Endometrium (tissue), 2 donors: ENCODE measurements at regions not wholly inside any gene's neighbourhood (a gene's known extent, or its start where the extent isn't known, plus 50 kb on each side); places are given as distances from the start of the nearest gene placed in this dataset.

Experiments
- FAIRE-seq: peaks from 2 replicates; lab custom pipeline; 2012; peaks lifted over from hg19 to GRCh38; lab: Jason Lieb, UNC
- donor health status: control.
- donor health status: control.

DNA sequence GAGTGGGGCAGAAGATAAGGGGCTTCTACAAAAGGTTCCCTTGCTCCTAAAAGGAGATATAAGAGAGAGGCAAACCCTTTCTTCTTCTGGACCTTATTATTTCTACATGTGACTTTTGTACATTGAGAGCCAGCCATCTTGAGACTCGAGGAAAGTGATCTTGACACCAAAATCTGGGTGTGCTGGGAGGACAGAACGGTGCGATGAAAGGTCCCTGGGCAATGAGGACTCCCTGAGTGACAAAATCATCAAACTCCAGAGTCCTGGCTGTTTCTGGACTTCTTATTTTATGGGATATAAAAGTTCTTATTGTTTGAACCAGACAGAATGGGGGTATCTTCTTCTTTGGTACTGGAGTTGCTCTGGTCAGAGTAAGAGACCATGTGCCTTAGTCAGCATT lies 411.0 kb downstream of the ZNF536 start:
- FAIRE-seq: no peak

DNA sequence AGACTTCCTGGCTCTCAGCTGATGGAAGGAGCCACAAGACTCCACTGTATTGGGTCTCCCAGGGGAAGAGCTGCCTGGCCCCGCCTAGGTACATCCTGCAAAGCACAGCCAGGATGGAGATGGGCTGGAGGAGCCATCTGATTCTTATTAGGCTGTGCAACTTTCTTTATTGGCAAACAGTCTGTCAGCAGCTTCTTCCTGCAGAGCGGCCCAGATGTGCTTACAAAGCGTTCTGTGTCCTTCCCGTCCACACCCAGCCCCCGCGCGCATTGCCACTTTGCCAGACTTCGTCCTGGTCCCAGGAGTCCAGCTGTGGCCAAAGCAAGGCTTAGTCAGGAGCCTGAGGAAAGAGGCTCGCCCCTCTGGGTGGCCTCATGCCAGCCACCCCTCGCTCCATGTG lies 409.3 kb downstream of the ZNF536 start:
- FAIRE-seq: no peak

DNA sequence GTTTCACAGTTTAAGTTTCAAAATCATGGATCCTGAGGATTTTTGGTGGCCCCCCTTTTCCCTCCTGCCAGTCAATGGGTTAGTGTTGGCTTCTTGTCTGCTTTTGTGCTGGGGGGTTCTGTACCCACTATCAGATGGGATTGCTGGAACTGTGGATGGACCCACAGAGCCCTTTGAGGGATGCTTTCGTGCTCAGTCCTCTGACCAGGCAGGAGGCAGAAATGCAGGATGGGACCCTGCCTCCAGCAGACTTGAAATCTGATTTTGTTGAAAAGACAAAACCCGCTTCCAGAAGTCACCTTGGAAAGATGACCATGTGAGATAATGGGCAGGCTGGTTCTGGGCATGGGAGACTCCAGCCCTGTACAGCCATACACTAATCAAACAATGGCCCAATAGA lies 408.9 kb downstream of the ZNF536 start:
- FAIRE-seq: no peak

DNA sequence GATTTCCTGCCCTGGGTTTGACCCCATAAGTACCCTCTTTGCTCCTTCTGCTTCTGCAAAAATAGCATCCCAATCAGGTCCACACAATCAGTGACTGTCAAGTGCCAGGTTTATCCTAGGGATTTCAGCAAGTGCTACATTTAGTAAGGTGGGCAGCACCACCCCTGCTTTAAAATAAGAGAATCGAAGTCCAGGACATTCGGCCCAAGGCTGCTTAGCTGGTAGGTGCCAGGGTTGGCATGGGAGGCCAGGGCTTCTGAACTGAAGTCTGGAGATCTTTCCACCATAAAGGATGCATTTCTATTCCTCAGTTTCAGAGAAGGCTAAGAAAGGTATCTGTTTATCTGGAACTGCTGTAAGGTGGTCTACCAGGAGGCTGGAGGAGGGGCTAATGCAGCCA lies 408.3 kb downstream of the ZNF536 start:
- FAIRE-seq: no peak

DNA sequence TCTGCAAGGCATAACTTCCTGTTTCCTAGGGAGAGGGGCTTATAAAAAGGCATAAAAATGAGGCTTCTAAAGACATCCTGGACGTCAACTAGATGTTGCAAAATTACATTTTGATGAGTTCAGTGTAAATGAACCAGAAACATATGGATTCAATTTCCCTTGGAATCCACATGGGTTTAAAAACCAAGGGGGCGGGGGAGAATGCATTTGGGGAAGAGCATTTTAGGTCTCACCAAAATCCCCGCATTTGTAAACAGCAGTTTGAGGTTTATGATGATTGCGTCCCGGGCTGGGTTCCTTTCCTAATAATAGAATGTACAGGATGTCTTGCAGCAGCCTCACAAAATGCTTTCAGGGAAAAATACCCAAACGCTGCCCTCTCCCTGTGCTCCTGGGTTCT lies 407.8 kb downstream of the ZNF536 start:
- FAIRE-seq: peak; percentile 4

DNA sequence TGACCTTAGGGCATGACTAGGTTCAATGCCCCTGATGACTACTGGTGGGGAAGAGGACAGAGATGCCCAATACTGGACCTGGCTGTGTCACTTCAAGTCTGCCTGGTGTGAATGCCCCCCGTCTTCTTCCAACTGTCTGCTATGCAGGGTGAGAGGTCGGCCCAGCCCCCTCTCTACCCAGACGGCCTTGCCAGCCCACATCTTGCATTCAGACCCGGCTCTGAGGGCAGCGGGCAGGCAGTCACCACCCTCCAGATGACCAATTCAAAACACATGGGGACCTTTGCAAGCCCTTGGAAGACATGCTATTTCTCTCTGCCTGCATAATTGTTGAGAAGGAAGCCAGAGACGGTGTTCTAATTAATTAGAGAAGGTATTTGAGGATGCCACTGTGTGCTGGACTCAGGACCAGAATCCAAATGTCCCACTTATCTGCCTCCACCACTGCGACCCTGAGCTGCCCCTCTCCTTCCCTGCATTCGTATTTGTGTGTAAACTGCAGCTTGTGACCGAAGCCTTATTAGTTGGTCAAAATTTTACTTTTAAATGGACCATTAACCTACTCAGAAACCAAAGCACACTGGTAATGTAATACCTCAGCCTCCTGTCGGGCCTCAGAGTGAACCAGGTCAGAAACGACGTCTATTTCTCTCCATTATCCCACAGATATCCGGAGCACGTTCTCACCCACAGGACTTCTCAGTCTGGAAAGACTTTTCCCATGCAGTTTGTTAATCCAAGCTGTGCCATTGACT lies 407.0 kb downstream of the ZNF536 start:
- no peak for FAIRE-seq

DNA sequence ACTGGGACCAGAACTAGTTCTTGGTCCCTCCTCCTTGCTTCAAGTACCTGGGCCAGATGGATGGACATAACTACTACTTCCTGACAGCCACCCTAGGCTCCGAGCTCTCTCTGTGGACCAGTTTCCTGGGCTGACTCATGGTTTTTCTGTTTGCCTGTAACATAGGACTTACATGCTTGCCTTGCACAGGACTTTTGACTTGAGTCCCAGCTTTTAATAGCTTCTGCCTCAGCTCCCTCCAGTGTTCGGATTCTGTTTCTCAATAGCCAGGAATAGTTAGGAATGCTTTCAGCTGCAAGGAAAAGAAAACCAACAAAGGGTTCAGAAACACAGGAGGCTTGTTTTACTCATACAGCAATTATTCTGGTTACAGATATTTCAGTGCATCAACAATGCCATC lies 405.9 kb downstream of the ZNF536 start:
- no peak for FAIRE-seq

DNA sequence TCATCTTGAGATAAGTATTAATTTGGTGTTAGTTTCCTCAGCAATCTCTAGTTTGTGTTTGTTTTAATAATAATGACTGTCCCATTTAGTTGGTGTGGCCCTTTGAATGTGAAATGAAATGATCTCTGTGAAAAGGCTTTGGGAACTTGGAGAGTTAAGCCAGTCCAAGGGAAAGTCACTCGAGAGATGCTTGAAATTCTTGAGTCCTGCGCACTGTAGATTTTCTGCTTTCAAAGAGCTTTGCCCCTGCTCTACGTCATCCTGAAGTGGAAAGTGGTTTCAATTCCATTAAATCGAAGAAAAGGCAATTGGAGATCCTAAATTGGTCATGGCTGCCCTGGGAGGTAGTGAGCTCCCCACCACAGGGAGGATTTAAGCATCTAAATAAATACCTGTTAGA lies 403.8 kb downstream of the ZNF536 start:
- FAIRE-seq: no peak

DNA sequence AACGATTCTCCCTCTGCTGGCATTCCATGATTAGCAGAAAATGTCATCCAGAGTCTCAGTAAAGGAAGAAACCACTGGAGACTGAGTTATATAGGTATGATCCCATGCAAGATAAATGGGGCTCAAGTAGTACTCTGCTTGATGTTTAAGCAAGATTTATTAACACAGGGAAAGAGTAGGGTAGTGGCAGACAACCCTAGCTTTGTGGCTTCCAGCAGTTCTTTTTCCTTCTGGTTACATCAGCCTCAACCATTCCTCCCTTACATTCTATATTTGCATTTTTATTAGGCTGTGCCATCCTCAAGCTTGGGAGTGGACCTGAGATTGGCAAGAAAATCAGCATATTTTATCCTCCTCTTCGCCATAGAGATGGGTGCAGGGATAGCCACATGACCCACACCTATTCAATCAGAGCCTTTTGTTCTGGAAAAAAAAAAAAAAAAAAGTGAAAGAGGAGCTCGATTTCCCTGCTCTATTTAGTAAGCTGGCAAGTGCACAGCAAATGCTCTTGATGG lies 402.1 kb downstream of the ZNF536 start:
- no peak for FAIRE-seq

DNA sequence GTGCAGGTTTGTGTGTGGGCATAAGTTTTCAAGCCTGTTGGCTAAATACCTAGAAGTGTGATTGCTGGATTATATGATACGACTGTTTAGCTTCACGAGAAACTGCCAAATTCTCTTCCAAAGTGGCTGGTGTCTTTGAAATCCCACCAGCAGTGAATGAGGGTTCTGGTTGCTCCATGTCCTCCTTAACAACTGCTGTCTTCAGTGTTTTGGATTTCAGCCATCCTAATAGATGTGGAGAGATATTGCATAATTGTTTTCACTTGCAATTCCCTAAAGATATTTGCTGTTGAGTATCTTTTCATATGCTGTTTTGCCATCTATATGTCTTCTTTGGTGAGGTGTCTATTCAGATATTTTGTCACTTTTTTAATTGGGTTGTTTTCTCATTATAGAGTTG lies 390.5 kb downstream of the ZNF536 start:
- FAIRE-seq: no peak

DNA sequence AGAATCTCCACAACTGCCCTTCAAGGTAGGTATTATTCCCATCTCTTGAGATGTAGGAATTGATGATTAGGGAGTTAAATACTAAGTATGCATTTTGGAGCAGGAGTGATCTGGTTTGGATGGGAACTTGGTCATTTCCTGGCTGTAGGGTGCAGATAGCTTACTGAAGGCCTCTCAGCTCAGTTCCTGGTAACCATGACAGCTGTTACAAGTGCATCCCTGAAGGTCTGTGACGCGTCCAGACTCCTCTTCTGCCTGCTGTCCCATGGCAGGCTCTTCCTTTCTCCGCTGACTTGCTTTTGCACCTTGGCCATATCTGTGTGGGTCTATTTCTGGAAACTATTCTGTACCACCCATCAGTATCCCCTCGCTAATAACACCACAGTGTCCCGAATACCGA lies 387.8 kb downstream of the ZNF536 start:
- no peak for FAIRE-seq

DNA sequence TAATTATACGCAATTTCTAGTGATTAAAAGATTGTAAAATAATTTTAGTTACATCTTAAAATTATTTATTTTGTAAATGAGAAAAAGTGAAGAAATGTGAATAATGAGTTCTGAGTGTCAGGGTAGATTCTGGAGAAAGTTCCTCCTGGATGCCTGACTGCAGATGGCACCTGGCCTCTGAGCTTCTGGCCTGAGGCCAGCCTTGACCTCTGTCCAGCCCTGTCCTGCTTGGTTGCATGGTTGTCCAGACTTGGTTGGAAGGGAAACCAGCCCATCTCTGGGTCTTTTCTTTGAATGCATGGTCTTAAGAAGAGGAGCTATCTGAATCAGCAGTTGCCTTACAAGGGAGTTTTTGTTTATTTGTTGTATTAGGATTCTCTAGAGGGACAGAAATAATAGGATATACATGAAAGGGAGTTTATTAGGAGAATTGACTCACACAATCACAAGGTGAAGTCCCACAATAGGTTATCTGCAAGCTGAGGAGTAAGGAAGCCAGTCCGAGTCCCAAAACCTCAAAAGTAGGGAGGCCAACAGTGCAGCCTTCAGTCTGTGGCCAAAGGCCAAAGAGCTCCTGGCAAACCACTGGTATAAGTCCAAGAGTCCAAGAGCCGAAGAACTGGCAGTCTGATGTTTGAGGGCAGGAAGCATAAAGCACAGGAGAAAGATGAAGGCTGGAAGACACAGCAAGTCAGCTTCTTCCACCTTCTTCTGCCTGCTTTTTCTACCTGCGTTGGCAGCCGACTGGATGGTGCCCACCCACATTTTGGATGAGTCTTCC lies 385.8 kb downstream of the ZNF536 start:
- FAIRE-seq: no peak

DNA sequence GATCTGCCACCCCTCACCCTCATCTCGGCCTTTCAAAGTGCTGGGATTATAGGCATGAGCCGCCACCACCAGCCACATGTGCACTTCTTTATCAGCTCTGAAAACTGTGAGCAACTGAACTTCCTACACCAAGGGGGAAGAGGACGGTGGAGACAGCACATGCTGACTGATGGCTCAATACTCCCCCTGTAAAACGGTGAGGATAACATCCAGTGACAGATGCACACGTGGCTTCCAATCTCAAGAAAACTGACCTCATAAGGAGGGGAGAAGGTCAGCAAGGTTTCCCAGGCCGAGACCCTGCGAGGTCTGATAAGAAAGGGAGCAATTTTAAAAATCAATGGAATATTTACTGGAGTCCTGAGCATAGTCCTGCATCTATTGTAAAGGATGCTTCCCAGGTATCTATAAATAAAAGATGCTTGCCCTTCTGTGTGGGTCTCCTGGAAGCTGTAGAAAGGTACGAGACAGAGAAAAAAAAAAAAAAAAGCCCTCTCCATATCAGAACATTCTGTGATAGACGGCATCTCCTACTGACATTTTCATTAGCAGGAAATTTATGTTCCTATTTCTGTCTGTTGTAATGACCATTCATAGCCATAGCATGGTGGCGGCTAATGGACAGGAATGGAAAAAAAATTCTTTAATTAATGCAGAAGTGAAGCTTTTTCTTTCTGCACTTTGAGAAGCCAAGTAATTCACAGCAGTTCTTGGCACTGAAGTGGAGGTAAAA lies 385.1 kb downstream of the ZNF536 start:
- FAIRE-seq: no peak

DNA sequence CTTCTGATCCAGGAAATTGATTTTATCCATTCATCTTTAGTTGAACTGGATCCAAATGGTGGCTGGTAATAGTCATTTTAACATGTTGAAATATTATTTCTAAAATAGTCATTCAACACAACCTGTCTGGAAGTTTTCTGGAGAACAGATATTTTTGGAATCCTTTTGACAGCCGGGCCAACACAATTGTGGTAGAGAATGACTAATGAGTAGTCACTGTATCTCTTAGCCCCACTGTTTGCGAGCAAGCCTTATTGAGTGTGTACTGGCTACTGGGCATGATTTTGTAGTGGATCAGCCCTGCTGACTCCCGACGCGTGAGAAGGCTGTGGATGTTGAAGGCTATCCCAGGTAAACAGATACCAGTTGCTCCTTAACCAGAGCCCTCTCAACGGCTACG lies 383.4 kb downstream of the ZNF536 start:
- no peak for FAIRE-seq

DNA sequence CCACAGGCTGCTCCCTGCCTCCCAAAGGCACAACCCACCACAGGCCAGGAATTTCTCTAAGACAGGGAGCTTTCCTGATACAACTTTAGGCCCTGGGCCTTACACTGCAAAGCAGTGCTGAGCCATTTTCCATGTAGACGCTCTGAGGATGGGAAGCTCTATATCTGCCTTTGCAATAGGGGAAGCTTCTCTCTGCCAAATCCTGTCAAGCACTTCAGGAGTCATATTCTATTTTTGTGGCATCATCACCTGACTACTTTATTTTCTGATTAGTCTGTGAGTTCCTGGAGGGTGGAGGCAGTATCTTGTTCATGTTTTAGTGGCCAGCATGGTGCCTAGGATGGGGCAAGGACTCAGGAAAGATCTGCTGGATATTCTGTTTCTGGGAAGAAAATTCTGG lies 382.0 kb downstream of the ZNF536 start:
- FAIRE-seq: no peak

DNA sequence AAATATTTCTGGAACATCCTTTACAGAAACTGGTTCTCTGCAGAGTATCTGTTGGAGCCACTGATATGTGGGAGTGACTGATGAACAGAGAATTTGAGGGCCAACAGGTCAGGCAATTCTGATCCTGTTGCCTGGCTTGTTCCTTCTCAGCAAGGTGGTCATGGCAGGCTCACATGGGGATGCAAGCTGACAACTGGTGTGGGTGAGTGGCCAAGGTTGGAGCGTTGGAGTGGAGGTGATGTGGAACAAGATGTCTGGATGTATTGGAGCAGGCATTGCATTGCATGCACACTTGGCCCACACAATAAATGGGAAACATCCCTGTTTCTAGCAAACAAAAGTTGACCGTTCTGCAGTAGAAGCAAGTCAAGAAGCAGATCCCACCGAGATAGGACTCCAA lies 380.7 kb downstream of the ZNF536 start:
- FAIRE-seq: no peak

DNA sequence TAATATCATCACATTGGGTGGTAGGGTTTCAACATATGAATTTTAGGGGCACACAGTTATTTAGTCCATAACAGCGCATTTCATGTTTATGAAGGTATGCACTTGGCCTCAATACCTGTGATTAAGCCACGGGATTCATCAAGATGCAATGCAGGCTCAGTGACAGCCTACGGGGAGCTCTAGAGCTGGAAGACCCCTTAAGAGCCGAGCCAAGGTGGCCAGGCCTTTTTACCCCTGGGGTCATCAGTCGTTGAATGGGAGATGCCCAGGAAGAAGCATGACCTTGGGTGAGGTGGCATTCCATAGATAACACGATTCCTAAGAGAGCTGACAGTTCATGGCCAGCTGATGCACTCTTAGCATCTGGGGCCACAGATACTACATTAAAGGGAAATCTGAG lies 380.0 kb downstream of the ZNF536 start:
- FAIRE-seq: no peak

DNA sequence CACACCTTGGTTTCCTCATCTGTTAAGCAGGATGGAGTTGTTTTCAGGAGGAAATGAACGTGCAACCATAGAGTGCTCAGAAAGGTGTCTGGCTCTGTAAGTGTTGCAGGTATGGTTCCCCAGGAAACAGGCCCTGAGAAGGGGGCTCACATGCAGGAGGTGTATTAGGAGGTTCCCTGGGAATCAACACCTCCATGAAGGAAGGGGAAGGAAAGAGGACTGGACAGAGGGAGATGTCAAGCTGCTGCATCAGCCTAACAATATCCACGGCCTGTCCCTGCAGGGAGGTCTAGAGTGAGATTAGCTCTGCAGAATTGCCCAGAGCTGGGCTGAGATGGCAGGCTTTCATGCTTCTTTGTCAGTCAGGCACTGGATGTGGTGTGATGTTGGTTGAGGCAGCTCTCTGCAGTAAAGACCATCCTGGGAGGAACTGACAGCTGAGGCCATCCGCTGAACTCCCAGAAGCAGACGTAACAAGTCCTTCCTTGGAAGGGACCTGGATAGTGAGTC lies 373.3 kb downstream of the ZNF536 start:
- FAIRE-seq: no peak

DNA sequence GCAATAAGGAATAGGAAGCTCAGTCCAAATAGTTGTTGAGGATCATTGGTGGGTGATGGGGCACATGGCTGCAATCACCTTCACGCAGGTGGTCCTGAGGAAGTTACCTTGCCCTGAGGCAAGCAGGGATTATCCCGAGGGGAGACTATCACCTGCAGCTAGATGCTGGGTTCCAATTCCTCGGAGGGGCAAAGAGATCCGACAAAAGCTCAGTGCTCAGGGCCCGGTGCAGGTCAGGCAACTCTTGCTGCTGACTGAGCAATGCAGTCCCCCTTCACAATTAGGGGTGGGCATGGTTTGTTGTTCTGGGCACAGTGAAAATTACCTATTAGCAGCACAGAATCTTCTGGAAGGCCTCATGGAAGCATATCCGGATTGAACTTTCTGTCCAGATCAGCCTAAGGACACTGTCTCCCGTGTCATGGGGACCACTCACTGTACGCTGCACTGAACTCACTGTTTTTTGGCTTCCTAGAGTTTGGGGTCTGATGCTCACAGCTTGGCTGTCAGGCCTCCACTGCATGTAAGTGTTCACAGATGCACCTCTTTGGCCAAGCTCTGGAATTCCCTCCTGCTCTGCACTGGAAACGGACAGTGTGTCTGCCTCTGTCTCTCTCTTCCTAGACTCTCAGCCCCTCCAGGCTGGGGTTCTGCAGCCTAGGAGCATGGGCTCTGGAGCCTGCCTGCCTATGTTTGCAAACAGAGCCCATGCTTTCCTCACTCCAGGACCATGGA lies 372.7 kb downstream of the ZNF536 start:
- FAIRE-seq: no peak

DNA sequence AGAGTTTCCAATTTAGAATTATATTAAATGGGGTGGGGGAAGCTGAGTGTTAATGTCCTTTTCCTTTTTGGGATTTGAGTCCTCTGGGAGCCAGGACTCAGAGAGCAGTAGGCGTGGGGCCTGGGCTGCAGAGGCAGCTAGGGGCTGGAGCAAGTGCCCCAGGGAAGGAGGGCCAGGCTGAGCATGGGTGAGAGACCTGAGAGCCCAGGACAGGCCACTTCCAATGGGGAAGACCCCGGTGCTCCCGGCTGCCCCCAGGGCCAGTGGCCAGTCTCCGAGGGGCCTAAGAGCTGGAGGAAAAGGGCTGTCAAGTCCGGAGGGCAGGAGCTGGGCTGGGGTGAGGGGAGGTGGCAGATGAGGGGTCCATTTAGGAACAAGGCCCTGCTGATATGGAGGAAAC lies 371.5 kb downstream of the ZNF536 start:
- FAIRE-seq: no peak

DNA sequence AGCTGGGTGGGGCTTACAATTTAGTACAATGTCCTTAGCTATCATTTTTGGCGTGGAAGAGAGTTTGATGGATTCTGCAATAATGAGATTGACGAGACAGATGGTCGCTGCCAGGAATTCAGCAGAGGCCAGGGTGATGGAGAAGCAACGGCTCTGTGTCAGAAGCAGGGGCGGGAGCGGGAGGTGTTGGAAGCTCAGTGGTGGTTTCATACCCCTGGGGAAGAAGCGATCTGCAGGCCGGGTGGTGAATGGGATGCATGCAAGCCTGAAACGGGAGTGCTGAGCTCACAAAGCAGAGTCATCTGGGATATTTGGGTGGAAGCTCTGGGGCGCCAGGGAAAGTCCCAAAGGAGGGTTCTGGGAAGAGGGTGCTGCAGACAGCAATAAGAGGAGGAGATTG lies 370.8 kb downstream of the ZNF536 start:
- no peak for FAIRE-seq

DNA sequence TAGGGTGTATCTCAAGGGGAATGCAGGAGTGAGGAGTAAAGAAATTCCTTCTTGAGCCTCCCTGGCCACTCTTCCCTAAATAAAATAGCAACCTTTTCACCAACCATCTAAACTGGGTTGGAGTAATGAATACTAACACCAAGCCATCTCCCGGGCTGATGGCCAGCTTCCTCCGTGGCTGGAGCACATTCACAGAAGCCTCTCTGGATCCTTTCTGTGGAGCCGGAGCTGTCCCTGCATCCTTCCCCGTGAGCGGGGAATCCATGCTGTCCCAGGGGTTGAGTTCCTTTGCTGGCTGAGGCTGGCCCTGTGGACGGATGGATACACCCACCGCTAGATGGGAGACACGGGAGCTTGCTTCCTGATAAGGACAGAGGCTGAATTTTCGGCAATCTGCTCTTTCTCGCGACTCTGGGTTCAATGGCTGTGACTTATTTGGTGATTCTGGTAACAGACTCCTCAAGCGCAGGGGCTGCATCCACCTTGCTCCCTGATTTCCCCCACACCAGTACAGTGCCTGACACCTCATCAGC lies 370.3 kb downstream of the ZNF536 start:
- no peak for FAIRE-seq
